ENCODE measurements at regions not wholly inside any gene's neighbourhood (a gene's known extent, or its start where the extent isn't known, plus 50 kb on each side); places are given as distances from the start of the nearest gene placed in this dataset.

- ChIA-PET CTCF (no interaction called here), POLR2A (no interaction called here)
- H3K27ac ChIP-seq (ENCODE audit: low read length) = no peak overlapping the region
- intact Hi-C loops (cut with micrococcal nuclease; ENCODE audit: unreplicated experiment) = no loop called here
- no TSS peak for BruUV-seq (replicated peaks)
- H3K4me3 ChIP-seq (ENCODE audit: low read depth in 2 of 2, low read length in 2 of 2) = no peak overlapping the region
- in situ Hi-C loops (cut with HindIII; ENCODE audit: low pct_unique_long_range_greater_than_20kb, low sequenced_read_pairs) = no loop called here
- H3K27me3 ChIP-seq (ENCODE audit: control insufficient read depth, insufficient read depth, low read length) = no peaks in the 10 kb centered on the region
- DNase-seq (ENCODE audit: low read depth, low spot score) (no peak), ATAC-seq (no peak)
- TF ChIP-seq CTCF (IDR thresholded peaks at IDR 0.05) (no peak), POLR2AphosphoS5 (IDR thresholded peaks at IDR 0.05; ENCODE audit: low read depth, low read length) (no peak), REST (IDR thresholded peaks at IDR 0.05; ENCODE audit: insufficient read depth in 1 of 2, low read depth in 2 of 2, low read length in 1 of 2) (no peak), SIN3A (IDR thresholded peaks at IDR 0.05; ENCODE audit: borderline replicate concordance, insufficient read depth, low read depth, low read length) (no peak), TCF7L2 (IDR thresholded peaks at IDR 0.05; ENCODE audit: low read depth, low read length) (no peak)
- H3K9me3 ChIP-seq (ENCODE audit: control insufficient read depth, insufficient read depth, low read depth, low read length) = peaks cover 18% of the 10 kb centered on the region; the same call in 1 of the 2 replicates
- no peaks in the 10 kb centered on the region for H3K36me3 ChIP-seq (ENCODE audit: control insufficient read depth, insufficient read depth, low read length)
- no peaks in the 10 kb centered on the region for H3K4me1 ChIP-seq (ENCODE audit: control insufficient read depth, insufficient read depth, low read length)
These were observed 691.9 kb upstream of the SOX9 start for GRCh38 chr17:71428897-71429296.

GRCh38 chr17:71430281-71430680 is 690.5 kb upstream of the SOX9 start:
- no peak overlapping the region for H3K27ac ChIP-seq (ENCODE audit: low read length)
- no peak overlapping the region for H3K4me3 ChIP-seq (ENCODE audit: low read depth in 2 of 2, low read length in 2 of 2)
- intact Hi-C loops (cut with micrococcal nuclease; ENCODE audit: unreplicated experiment) = no loop called here
- no peak for DNase-seq (ENCODE audit: low read depth, low spot score)
- POLR2A ChIA-PET = no interaction called here
- in situ Hi-C loops (cut with HindIII; ENCODE audit: low pct_unique_long_range_greater_than_20kb, low sequenced_read_pairs) = no loop called here
- peaks cover 18% of the 10 kb centered on the region; the same call in 1 of the 2 replicates for H3K9me3 ChIP-seq (ENCODE audit: control insufficient read depth, insufficient read depth, low read depth, low read length)
- BruUV-seq (replicated peaks) = no TSS peak
- H3K4me1 ChIP-seq (ENCODE audit: control insufficient read depth, insufficient read depth, low read length) = no peaks in the 10 kb centered on the region
- TF ChIP-seq POLR2AphosphoS5 (IDR thresholded peaks at IDR 0.05; ENCODE audit: low read depth, low read length) (no peak), SIN3A (IDR thresholded peaks at IDR 0.05; ENCODE audit: borderline replicate concordance, insufficient read depth, low read depth, low read length) (no peak), REST (IDR thresholded peaks at IDR 0.05; ENCODE audit: insufficient read depth in 1 of 2, low read depth in 2 of 2, low read length in 1 of 2) (no peak), CTCF (IDR thresholded peaks at IDR 0.05) (no peak), TCF7L2 (IDR thresholded peaks at IDR 0.05; ENCODE audit: low read depth, low read length) (no peak)
- no peaks in the 10 kb centered on the region for H3K27me3 ChIP-seq (ENCODE audit: control insufficient read depth, insufficient read depth, low read length)
- H3K36me3 ChIP-seq (ENCODE audit: control insufficient read depth, insufficient read depth, low read length) = no peaks in the 10 kb centered on the region
- ATAC-seq = no peak
- CTCF ChIA-PET = no interaction called here

All from Panc1 (cell line).